SIG-M5 (cell line): ENCODE measurements at regions not wholly inside any gene's neighbourhood (a gene's known extent, or its start where the extent isn't known, plus 50 kb on each side); places are given as distances from the start of the nearest gene placed in this dataset.

Experiments
- DNase-seq: peaks from one replicate; lab custom pipeline; 2025; lab: John Stamatoyannopoulos, UW

DNA sequence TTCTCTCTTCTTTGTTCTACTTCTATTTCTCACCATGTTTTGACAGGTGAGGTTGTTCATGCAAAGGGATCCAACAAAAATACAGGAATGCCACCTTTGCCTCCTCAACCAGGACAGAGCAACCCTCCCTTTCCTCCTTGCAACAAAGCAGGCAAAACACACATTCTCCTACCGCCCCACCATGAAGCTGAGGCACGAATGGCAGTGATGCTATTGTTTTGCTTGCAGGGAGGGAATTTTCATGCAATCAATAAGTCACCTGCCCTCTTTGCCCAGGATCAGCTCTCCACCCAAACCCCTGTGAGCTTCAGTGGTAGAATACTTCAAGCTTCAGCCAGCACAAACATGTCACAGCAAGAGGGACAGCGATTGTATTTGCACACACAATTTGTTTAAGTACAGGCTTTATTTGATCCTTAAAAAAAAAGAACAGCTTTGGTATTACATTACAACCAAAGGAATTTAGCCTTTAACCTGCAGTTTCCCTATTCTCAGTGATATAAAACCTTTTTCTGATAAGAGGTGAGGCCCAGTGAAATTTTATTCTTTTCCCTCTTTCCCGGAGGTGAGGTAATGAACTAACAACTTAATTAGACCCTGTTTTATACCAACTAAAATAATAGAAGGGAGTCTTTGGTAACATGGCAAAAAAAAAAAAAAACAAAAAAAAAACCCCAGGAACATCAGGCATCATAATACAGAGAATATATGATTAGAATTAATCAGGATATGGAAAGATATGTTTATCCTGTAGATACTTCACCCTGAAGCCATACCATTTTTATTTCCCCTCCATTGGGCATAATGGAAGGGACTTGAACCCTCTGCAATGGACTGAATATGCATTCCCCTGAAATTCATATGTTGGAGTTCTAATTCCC lies 87.0 kb upstream of the EEA1 start:
- no peak for DNase-seq

GRCh38 chr12:93016752-93017350 lies 87.8 kb upstream of the EEA1 start:
- no peak for DNase-seq

GRCh38 chr12:93018610-93019009 lies 89.5 kb upstream of the EEA1 start:
- no peak for DNase-seq

- no peak for DNase-seq
Measured at GRCh38 chr12:93019212-93019927, 90.3 kb upstream of the EEA1 start.

DNA sequence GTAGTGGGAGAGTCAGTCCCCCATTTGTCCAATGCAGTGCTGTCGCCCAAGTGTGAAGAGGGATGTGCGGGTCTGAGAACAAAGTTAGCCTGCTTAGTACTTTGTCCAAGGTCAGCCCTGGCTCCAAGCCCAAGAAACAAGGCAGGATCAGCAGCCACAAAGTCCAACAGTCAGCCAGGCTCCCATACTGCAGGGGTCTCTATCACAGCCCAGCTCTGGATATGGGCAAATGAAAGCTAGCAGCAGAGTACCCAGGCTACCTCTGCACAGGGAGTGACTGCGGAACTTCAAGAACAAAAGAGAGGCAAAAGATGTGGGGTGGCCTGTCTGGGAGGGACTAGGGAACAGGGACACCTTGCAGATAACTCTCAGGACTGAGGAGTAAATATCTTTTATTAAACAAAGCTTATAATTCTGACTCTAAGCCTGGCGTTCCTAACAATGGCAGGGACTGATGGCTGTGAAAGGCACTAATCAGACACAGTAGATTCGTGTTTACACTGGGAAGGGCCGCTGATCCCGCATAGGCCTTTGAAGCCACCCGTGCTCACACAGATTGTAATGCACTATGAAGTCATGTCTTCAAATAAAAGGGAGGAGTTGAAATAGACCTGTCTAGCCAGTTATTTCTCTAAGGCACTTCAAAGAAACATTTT lies 91.0 kb upstream of the EEA1 start:
- DNase-seq: no peak

- DNase-seq: no peak
Measured at GRCh38 chr12:93020631-93021597, 91.8 kb upstream of the EEA1 start.

DNA sequence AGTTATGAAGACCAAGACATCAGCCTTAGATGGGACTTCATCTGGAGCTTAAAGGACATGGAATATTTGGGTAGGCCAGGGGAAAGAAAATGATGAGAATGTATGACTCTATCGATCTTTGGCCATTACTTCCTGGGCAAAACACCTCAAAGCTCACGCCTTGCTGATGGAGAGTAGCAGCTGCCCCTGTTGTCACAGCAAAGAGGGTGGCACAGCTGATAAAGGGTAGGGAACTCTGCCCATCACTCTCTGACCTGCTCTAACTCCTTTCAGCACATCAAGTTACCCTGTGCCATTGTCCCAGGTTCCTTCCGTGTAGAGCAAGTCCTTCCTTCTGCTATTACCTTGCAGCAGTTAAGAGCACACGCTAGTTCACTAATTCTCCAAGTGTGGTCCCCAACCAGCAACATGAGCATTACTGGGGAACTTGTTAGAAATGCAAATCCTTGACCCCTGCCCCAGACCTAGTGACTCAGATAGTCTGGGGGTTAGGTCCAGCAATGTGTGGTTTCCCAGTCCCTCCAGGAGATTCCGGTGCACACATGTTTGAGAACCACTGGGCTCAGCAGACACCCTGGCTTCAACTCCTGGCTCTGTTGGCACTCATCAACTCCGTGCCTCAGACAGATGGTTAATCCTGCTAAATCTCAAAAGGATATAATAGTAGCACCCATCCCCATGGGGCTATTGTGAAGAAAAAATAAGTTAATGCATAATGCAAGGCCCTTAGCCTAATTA lies 93.7 kb upstream of the EEA1 start:
- no peak for DNase-seq

DNA sequence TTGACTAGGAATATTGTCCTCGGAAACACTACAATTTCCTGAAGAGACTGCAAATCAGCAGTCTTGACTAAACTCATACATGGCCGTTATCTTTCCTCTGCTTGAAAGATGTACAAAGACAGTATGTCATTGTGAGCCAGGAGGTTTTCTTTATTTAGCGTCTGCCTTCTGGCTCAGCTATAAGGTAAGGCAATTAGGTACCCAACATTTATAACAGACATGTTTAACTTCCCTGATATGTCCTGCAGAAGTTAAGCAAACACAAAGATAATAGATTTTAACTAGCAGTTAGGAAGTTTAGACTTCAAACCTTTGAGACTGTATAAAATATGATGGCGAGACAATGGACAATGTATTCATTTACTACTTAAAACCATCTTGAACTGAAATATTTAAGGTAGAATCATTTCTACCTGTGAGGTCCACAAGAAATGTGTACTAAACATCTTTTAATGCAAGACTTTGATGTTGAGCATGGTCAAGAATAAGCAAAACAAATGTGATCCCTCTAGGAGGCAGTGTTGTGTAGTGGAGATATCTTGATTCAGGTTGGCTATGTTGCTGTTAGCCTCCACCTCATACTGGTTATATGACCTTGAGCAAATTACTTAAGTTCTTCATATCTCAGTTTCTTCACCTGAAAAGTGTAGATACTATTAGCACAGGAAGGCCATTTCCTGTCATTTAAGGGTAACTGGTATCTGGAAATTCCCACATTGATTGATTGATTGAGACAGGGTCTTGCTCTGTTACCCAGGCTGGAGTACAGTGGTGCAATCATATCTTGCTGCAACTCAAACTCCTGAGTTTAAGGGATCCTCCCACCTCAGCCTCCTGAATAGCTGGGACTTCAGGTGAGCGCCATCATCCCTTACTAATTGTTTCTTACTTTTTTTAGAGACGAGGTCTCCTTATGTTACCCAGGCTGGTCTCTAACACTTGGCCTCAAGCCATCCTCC lies 96.3 kb upstream of the EEA1 start:
- no peak for DNase-seq

GRCh38 chr12:93027041-93027440 lies 97.9 kb upstream of the EEA1 start:
- no peak for DNase-seq

DNA sequence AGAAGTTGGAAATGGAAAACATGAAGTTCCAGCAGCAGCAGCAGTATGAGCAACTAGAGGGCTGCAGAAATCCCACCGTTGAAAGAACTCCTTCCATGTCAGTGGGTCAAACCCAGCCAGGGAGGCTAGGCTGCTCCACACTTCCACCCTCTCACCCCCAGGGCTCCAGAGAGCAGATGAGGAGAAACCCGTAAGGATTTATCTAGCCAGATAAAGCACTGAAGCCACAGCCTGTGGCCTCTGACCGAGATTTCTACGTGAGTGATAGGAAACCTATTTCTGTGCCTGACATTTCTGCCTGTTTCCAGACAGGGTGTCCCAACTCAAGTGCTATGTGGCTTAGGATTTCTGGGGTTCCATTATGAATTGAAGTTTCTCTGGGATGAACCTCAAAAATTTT lies 100.0 kb upstream of the EEA1 start:
- DNase-seq: no peak

GRCh38 chr12:93031028-93031427 lies 101.9 kb upstream of the EEA1 start:
- DNase-seq: no peak

GRCh38 chr12:93032758-93033157 lies 103.7 kb upstream of the EEA1 start:
- no peak for DNase-seq

DNA sequence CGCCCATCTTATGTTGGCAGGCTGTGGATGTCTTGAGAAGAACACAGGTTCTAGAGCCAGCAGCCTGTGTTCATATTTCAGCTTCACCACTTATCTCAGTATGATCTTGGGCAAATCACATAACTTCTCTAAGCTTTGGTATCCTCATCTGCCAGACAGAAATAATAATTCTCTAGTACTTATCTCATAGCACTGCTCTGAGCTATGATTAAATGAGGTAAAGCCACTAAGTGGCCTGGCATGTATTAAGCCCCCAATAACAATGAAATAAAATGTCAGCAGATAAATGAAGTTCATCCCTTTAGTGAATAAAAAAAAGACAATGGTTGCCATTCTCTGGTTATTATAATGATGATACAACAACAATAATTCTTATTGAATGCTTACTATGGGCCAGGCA lies 104.9 kb upstream of the EEA1 start:
- DNase-seq: no peak

DNA sequence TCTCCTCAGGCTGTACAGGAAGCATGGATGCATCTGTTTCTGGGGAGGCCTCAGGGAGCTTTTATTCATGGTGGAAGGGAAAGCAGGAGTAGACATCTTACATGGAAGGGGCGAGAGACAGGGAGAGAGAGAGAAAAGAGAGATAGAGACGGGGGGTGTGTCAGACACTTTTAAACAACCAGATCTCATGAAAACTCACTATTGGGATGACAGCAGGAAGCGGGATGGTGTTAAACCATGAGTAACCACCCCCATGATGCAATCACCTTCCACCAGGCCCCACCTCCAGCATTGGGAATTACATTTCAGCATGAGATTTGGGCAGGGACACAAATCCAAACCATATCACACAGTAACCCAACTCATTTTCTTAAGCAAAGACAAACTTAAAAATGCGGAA lies 110.0 kb upstream of the EEA1 start:
- DNase-seq: no peak

DNA sequence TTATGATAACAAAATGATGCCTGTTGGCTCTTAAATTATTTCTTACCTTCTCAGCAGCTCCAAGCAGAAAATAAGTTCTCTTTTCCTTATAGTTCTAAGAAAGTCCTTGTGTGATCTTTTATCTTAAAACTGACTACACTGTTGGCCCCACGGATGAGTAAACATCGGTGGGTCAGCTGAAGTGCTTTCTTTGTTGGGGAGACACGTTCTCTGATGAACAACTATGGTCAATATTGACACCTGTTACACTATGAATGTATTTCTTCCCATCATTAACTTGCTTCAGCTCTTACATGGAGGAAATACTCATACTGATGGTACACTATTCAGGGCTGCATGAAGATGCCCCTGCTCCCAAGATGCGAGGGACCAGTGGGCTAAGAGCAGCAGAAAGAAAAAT lies 110.8 kb upstream of the EEA1 start:
- DNase-seq: no peak

- DNase-seq: no peak
Measured at GRCh38 chr12:93040367-93040766, 111.3 kb upstream of the EEA1 start.

DNA sequence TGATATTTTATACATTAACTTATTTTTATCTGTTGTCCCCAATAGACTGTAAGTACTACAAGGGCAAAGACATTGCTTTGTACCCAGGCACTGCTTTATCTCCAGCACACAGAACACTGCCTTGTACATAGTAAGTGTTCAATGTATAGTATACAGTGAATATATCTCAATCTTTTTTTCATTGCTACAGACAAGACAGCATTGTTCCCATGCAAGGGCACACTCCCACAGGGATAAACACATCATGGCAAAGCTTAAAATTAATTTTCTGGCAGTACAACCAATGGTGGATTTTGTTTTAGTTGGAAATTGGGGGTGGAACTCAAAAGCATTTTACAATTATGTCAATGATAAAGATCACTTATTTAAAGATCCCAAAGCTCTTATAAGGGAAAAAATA lies 112.3 kb upstream of the EEA1 start:
- DNase-seq: no peak

GRCh38 chr12:93042283-93042682 lies 113.2 kb upstream of the EEA1 start:
- no peak for DNase-seq

DNA sequence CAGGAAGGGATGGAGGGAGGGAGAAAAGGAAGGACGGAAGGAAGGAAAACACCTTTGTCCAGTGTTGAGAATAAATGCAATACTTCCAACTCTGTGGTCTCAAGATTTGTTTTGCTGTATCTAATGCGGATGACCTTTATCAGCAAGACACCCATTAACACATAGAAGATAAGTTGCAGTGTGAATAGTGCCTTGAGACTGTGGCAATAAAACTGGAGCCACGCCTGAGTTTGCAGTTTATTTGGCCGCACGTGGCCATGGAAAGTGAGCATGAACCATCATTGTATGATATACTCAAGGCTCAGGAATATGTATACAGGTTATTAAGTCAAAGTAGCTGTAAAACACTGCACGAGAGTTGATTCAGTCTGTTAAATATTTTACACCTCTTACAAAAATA lies 113.6 kb upstream of the EEA1 start:
- DNase-seq: no peak
